ENCODE measurements at regions not wholly inside any gene's neighbourhood (a gene's known extent, or its start where the extent isn't known, plus 50 kb on each side); places are given as distances from the start of the nearest gene placed in this dataset.

DNA sequence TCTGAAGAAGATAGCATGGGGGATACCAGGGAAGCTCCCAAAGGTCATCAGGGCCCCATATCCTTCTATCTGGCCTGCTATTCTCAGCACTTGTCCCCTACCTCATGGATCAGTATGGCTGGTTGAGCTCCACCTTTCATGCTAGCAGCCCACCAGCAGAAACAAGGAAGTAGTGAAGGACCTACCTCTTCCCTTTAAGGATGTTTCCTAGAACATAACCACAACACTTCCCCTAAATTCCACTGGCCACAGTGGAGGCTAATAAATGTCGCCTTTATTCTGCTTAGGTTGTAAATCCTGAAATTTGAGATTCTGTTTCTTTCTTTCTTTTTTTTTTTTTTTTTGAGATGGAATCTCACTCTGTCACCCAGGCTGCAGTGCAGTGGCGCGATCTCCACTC is 128.6 kb upstream of the PARP11 start:
- Histone ChIP-seq H4K20me1 (ENCODE audit: insufficient read depth, low read length) (no peaks in the 10 kb centered on the region), H3K36me3 (replicated peaks in 1 of 2; ENCODE audit: control insufficient read depth in 1 of 2, insufficient read depth in 2 of 2, low read length in 2 of 2) (no peaks in the 10 kb centered on the region), H3K27me3 (ENCODE audit: control insufficient read depth in 2 of 2, insufficient read depth in 2 of 2, low read length in 2 of 2) (no peaks in the 10 kb centered on the region), H3K79me2 (ENCODE audit: insufficient read depth, low read length) (no peaks in the 10 kb centered on the region), H2AFZ (ENCODE audit: insufficient read depth, low read depth, low read length, poor library complexity, severe bottlenecking) (no peak overlapping the region), H3K4me1 (ENCODE audit: control insufficient read depth in 1 of 2, insufficient read depth in 2 of 2, low read length in 2 of 2) (no peaks in the 10 kb centered on the region), H3K4me2 (replicated peaks; ENCODE audit: extremely low read depth, low read length, poor library complexity, severe bottlenecking) (no peak overlapping the region), H3K9me3 (replicated peaks in 1 of 2; ENCODE audit: control insufficient read depth in 1 of 2, insufficient read depth in 1 of 2, low read length in 2 of 2) (no peaks in the 10 kb centered on the region), H3K4me3 (replicated peaks in 1 of 3; ENCODE audit: low read depth in 2 of 3, low read length in 3 of 3) (no peak overlapping the region), H3K9ac (ENCODE audit: insufficient read depth, low read length, poor library complexity, severe bottlenecking) (no peak overlapping the region), H3K27ac (ENCODE audit: low read depth in 1 of 2, low read length in 2 of 2) (no peak overlapping the region)
- H3K4me3 Mint-ChIP-seq: no peak overlapping the region
- TF ChIP-seq, protein P1, sequence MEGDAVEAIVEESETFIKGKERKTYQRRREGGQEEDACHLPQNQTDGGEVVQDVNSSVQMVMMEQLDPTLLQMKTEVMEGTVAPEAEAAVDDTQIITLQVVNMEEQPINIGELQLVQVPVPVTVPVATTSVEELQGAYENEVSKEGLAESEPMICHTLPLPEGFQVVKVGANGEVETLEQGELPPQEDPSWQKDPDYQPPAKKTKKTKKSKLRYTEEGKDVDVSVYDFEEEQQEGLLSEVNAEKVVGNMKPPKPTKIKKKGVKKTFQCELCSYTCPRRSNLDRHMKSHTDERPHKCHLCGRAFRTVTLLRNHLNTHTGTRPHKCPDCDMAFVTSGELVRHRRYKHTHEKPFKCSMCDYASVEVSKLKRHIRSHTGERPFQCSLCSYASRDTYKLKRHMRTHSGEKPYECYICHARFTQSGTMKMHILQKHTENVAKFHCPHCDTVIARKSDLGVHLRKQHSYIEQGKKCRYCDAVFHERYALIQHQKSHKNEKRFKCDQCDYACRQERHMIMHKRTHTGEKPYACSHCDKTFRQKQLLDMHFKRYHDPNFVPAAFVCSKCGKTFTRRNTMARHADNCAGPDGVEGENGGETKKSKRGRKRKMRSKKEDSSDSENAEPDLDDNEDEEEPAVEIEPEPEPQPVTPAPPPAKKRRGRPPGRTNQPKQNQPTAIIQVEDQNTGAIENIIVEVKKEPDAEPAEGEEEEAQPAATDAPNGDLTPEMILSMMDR (IDR thresholded peaks at IDR 0.05): no peak
- H3K9me3 Mint-ChIP-seq: peaks cover 0 to 3% (median 0%) of the 10 kb centered on the region in 7 donors
- H3K36me3 Mint-ChIP-seq: no peaks in the 10 kb centered on the region
- intact Hi-C loops (cut with micrococcal nuclease): no loop called here
- DNase-seq: peak in 1 of 3 donors; percentile 16
- no peak overlapping the region for H3K27ac Mint-ChIP-seq
- peaks cover 2% of the 10 kb centered on the region for H3K4me1 Mint-ChIP-seq
- H3K27me3 Mint-ChIP-seq (ENCODE audit: low read depth in 3 of 3): peaks cover 0 to 6% (median 4%) of the 10 kb centered on the region in 3 donors
- no CpG with 5 or more reads among the region's 3 CpGs for WGBS (ENCODE audit: insufficient coverage)

- no peak overlapping the region for H3K4me2 ChIP-seq (replicated peaks; ENCODE audit: extremely low read depth, low read length, poor library complexity, severe bottlenecking)
- TF ChIP-seq, protein P1 (IDR thresholded peaks at IDR 0.05): no peak
Measured at GRCh38 chr12:4001031-4001430, 127.8 kb upstream of the PARP11 start.

More at GRCh38 chr12:4001031-4001430, 127.8 kb upstream of the PARP11 start:
- H3K4me3 ChIP-seq (replicated peaks in 1 of 3; ENCODE audit: low read depth in 2 of 3, low read length in 3 of 3): no peak overlapping the region
- H3K4me3 Mint-ChIP-seq: no peak overlapping the region
- no peaks in the 10 kb centered on the region for H3K27me3 ChIP-seq (ENCODE audit: control insufficient read depth in 2 of 2, insufficient read depth in 2 of 2, low read length in 2 of 2)
- no peaks in the 10 kb centered on the region for H3K4me1 ChIP-seq (ENCODE audit: control insufficient read depth in 1 of 2, insufficient read depth in 2 of 2, low read length in 2 of 2)
- no peaks in the 10 kb centered on the region for H3K9me3 ChIP-seq (replicated peaks in 1 of 2; ENCODE audit: control insufficient read depth in 1 of 2, insufficient read depth in 1 of 2, low read length in 2 of 2)
- H3K79me2 ChIP-seq (ENCODE audit: insufficient read depth, low read length): no peaks in the 10 kb centered on the region
- H4K20me1 ChIP-seq (ENCODE audit: insufficient read depth, low read length): no peaks in the 10 kb centered on the region
- H3K36me3 Mint-ChIP-seq: no peaks in the 10 kb centered on the region
- no peak overlapping the region for H3K9ac ChIP-seq (ENCODE audit: insufficient read depth, low read length, poor library complexity, severe bottlenecking)
- intact Hi-C loops (cut with micrococcal nuclease): no loop called here
- no peak overlapping the region for H3K27ac ChIP-seq (ENCODE audit: low read depth in 1 of 2, low read length in 2 of 2)
- H3K4me1 Mint-ChIP-seq: peaks cover 2% of the 10 kb centered on the region
- no peaks in the 10 kb centered on the region for H3K36me3 ChIP-seq (replicated peaks in 1 of 2; ENCODE audit: control insufficient read depth in 1 of 2, insufficient read depth in 2 of 2, low read length in 2 of 2)
- no peak for DNase-seq
- H3K27ac Mint-ChIP-seq: no peak overlapping the region
- H2AFZ ChIP-seq (ENCODE audit: insufficient read depth, low read depth, low read length, poor library complexity, severe bottlenecking): no peak overlapping the region
- H3K9me3 Mint-ChIP-seq: peaks cover 0 to 3% (median 0%) of the 10 kb centered on the region in 7 donors
- H3K27me3 Mint-ChIP-seq (ENCODE audit: low read depth in 3 of 3): peaks cover 0 to 6% (median 4%) of the 10 kb centered on the region in 3 donors
